HG02973 (cell line): ENCODE measurements at regions not wholly inside any gene's neighbourhood (a gene's known extent, or its start where the extent isn't known, plus 50 kb on each side); places are given as distances from the start of the nearest gene placed in this dataset.
"Not testable (repeated sequence)": the region's sequence is repeated elsewhere in the genome, so short reads cannot be mapped to it uniquely, and the experiment has no call there.

ENCODE experiments used
- ATAC-seq: cut with Tn5 transposase; IDR thresholded peaks from one replicate; pipeline ENCODE4 v1.9.1; 2021; ENCODE audit warnings: moderate library complexity; ENCODE audit not compliant: unreplicated experiment

DNA sequence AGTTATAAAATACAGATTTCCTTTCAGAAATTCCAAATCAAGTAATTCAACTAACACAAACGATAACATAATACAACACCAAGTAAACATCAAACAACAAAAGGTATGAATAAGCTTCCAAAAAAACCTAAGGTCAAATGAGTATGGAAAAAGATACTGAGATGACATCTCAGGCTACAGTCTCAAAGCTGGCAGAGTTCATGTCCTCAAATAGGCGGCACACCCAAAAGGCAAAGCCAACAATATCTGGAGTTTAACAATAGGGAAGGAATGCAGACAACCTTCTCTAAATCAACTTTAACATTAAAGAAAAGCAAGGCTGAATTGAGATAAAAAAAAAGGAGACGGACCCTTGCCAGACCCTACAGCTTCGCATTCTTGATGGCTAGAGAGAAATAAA is 346.6 kb downstream of the RSL24D1 start:
- ATAC-seq, result no peak

GRCh38 chr15:54843006-54843405 is 353.7 kb downstream of the RSL24D1 start:
- ATAC-seq, result no peak

DNA sequence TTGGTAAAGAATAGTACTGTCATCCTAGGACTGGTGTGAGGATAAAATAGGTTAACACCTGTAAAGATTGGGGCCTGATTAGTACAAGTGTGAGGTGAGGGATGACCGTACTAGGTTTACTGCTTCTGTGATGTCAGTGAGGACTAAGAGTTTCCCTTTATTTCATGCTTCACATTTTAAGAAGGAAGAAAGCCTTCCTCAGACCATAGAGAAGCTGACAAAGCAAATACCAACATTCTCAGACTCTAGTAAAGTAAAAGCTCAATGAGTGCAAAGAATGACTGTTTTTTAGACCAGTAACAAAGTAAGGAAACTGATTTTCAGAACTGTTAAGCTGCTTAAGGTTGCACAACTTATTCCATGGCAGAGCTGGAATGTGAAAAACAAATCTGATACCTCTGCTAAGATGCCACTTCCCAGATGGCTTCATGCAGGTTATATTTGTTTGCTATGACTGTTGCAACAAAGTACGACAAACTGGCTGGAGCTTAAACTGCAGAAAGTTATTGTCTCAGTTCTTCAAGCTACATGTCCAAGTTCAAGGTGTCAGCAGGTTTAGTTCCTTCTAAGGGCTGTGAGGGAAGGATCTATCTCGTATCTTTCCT is 354.9 kb downstream of the RSL24D1 start:
- ATAC-seq, result no peak

DNA sequence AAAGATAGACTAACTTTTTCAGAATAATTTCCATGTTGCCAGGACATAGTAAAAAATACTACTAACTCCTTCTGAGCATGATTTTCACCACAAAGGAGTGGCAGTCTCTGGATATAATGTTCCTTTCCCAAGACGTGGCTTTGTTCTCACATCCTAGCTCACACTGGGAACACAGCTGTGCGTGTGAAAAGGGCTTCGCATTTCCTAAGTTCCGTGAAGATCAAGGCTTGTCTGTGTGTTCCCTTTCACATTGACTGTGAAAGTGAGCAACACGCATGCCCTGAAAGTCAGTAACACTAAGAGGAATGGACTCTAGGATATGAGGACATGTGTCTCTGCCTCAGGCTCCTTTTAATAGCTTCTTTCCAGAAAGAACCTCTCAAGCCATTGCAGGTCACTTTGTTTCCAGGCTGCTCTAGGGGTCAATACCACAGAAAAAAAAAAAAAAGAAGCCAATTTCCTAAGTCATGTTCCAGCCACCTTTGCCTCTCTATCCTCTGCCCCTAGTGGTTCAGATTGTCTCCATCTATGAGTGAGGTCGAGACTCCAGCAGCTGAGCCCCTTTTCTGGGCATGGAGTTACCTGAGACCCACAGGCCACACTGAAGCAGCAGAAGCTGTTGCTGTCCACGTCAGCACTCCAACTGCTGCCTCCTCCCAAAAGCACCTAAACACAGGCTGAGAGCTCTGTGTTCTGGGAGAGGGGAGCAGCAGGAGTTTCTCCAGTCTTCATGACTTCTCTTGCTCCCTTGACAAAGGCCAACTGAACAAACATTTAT is 355.9 kb downstream of the RSL24D1 start:
- ATAC-seq, result no peak

GRCh38 chr15:54839379-54839778 is 357.4 kb downstream of the RSL24D1 start:
- ATAC-seq, result no peak

GRCh38 chr15:54836052-54836795 is 360.5 kb downstream of the RSL24D1 start:
- ATAC-seq, result peak; percentile 49

GRCh38 chr15:54829821-54830220 is 366.9 kb downstream of the RSL24D1 start:
- ATAC-seq, result no peak

DNA sequence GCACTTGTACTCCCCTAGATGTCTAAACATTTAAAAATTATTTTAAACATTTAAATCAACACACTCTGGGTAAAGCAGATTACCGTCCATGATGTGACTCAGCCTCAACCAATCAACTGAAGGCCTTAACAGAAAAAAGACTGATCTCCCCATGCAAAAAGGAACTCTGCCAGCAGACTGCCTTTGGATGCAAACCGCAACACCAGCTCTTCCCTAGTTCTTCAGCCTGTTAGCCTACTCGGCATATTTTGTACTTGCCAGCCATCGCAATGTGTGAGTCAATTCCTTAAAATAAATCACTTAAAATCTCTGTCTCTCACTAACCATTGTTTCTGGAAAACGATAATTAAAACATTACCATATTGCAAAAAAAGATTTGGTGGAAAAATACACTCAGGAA is 375.9 kb downstream of the RSL24D1 start:
- ATAC-seq, result no peak

DNA sequence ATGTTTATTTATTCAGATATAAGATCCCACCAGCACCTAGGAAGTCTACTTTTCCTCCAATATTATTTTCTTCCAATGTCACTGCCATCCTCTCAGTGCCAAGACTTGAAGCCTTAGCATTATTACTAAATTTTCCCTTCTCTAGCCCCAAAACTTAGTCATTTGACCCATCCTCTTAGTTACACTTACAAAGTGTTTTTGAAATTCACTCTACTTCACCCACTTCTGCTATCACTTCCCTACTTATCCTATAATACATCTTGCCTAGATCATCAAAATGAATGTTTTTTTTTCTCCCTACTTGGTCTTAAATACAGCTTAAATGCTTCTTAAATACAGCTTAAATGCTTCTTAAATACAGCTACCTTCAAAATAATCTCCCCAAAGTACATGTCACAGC is 376.6 kb downstream of the RSL24D1 start:
- no peak for ATAC-seq

GRCh38 chr15:54816401-54816800 is 380.3 kb downstream of the RSL24D1 start:
- ATAC-seq, result no peak

- ATAC-seq, result no peak
Measured at GRCh38 chr15:54815556-54815955, 381.2 kb downstream of the RSL24D1 start.

- no peak for ATAC-seq
Measured at GRCh38 chr15:54812383-54812782, 384.4 kb downstream of the RSL24D1 start.

- no peak for ATAC-seq
Measured at GRCh38 chr15:54810496-54810895, 386.2 kb downstream of the RSL24D1 start.

DNA sequence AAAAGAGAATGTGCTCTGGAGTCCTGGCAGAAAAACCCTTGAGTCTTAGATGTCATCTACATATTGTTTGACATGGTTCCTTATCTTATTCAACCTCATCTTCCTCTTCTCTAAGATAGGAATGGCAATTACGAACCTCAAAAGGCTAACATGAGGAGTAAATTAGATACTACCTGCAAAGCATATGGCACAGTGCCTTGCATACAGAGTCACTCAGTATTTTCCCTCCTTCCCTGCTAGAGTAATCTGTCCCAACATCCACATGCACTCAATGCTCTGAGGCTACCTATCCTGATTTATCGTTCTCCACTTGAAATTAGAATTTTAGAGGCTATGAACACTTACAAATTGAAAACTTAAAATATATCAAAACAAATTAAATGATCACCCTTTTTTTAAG is 386.7 kb downstream of the RSL24D1 start:
- ATAC-seq, result no peak

GRCh38 chr15:54808321-54808720 is 388.4 kb downstream of the RSL24D1 start:
- no peak for ATAC-seq

DNA sequence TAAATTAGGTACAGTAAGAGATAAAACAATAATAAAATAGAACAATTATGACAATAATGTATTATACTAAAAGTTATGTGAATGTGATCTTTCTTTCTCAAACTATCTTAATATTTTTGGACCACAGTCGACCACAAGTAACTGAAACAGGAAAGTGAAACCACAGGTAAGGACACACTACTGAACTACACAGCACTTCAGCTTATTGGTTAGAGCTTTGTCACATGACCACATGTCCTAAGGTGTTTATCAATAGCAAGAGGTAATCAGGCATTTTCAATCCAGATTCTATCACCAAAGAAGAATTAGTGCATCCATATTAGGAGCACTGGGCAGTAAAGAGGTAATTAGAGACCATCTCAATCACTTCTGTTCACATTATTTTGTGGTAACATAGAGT is 392.8 kb downstream of the RSL24D1 start:
- no peak for ATAC-seq

GRCh38 chr15:54803134-54803808 is 393.5 kb downstream of the RSL24D1 start:
- peak; percentile 81 for ATAC-seq

DNA sequence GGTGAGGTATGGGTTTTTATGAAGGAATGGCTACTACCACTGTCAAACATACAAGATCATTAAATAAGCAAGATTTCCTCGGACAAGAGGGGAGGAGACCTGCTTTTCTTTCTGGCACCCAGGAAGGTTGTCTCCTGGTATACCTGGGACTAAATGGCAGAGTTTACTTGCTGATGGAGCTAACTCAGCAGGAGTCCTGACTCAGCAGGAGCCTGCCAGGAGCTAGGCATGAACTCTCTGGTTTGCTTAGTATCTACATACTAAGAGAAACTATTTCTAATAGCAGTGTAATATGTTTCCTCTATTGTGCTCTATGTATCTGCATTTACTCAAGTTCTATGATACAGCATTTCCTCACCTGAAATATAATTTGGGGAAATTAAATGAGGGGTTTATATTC is 404.2 kb downstream of the RSL24D1 start:
- ATAC-seq, result no peak

GRCh38 chr15:54790693-54791092 is 406.0 kb downstream of the RSL24D1 start:
- ATAC-seq, result no peak

DNA sequence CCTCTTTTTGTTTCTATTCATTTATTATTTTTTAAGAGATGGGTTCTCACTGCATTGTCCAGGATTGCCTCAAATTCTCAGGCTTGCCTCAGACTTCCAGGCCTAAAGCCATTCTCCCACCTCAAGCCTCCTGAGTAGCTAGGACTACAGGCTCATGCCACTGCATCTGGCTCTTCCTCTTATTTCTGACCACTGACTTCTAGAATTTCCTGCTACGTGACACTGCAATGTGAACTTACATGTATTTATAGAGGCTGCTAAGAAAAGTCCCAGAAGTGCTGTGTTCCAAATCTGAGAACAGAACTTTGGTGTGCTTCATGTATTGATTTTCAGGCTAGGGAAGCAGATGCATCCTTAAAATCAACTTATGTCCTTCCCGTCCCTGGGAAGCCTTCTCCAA is 407.4 kb downstream of the RSL24D1 start:
- ATAC-seq, result no peak

- not testable (repeated sequence) for ATAC-seq
Measured at GRCh38 chr15:54781220-54781619, 415.5 kb downstream of the RSL24D1 start.
